CD4-positive, alpha-beta T cell (primary cell): ENCODE measurements at regions not wholly inside any gene's neighbourhood (a gene's known extent, or its start where the extent isn't known, plus 50 kb on each side); places are given as distances from the start of the nearest gene placed in this dataset.

Source experiments
- ATAC-seq: fragments of 200-7000 bp; cut with Tn5 transposase; one replicate; pipeline ENCODE4 v1.10.0; 2022; ENCODE audit warnings: mild to moderate bottlenecking; ENCODE audit not compliant: poor library complexity
- CTCF ChIA-PET: fragments of 350-600 bp; sonication (Branson Sonifier 250); formaldehyde crosslinking; loops from one replicate; lab custom pipeline; 2021; ENCODE audit warnings: antibody characterized with exemption, inconsistent platforms; lab: Charles Lee
- POLR2A ChIA-PET: fragments of 350-600 bp; sonication (Branson Sonifier 250); formaldehyde crosslinking; loops from one replicate; lab custom pipeline; 2021; ENCODE audit warnings: antibody characterized with exemption, inconsistent platforms; lab: Charles Lee
- DNase-seq, 14 experiments: peaks; one replicate each; pipeline ENCODE4 v3.0.0-alpha.2; 2013 to 2020; ENCODE audit warnings: mixed read lengths in 2 of 14
- H3K27ac ChIP-seq, 2 donors: one replicate each; pipeline versions ENCODE4 v1.5.1 to v1.7.0; 2013; ENCODE audit warnings: low read length in 2 of 2, low read depth in 1 of 2, mild to moderate bottlenecking in 1 of 2
- H3K27me3 ChIP-seq, 2 experiments: 1 replicate in 1 of 2; 2 replicates in 1 of 2; pipeline versions ENCODE4 v1.6.1 to v1.7.0; 2013; ENCODE audit warnings: low read length in 2 of 2, control low read depth in 1 of 2, mild to moderate bottlenecking in 1 of 2, moderate library complexity in 1 of 2; ENCODE audit not compliant: insufficient read depth in 2 of 2, control insufficient read depth in 1 of 2
- H3K36me3 ChIP-seq: one replicate; pipeline ENCODE4 v1.6.1; 2013; ENCODE audit warnings: low read length, control low read depth; ENCODE audit not compliant: insufficient read depth
- H3K4me1 ChIP-seq: one replicate; pipeline ENCODE4 v1.6.1; 2013; ENCODE audit warnings: low read length, control low read depth; ENCODE audit not compliant: insufficient read depth
- H3K4me3 ChIP-seq: one replicate; pipeline ENCODE4 v1.5.1; 2013; ENCODE audit warnings: mild to moderate bottlenecking, low read length, moderate library complexity
- H3K9me3 ChIP-seq, 2 experiments: 1 replicate in 1 of 2; 2 replicates in 1 of 2; pipeline versions ENCODE4 v1.6.1 to v1.7.0; 2013; ENCODE audit warnings: low read length in 2 of 2, mild to moderate bottlenecking in 2 of 2, control low read depth in 1 of 2, moderate library complexity in 1 of 2; ENCODE audit not compliant: control insufficient read depth in 1 of 2, insufficient read depth in 1 of 2
- H3K27ac Mint-ChIP-seq: one replicate; pipeline ENCODE4 v1.8.0; 2020; ENCODE audit warnings: mixed read lengths
- H3K27me3 Mint-ChIP-seq: one replicate; pipeline ENCODE4 v1.8.0; 2021; ENCODE audit warnings: mixed read lengths
- H3K36me3 Mint-ChIP-seq: one replicate; pipeline ENCODE4 v1.8.0; 2021; ENCODE audit warnings: low read depth, mixed read lengths
- H3K4me1 Mint-ChIP-seq: one replicate; pipeline ENCODE4 v1.8.0; 2021; ENCODE audit warnings: low read depth, mixed read lengths
- H3K4me3 Mint-ChIP-seq: one replicate; pipeline ENCODE4 v1.8.0; 2020; ENCODE audit warnings: mild to moderate bottlenecking, mixed read lengths
- H3K9me3 Mint-ChIP-seq: one replicate; pipeline ENCODE4 v1.8.0; 2020; ENCODE audit warnings: mixed read lengths
- intact Hi-C, 2 experiments: fragments of 100-400 bp; cut with DNase I in 1 of 2; cut with micrococcal nuclease in 1 of 2; formaldehyde crosslinking; loops; one replicate each; pipeline versions ENCODE4 v1.15.1 to v1.9.0; 2023 to 2025; cut with DNase I, micrococcal nuclease
- TF ChIP-seq, protein P1 (sequence below): fragments of 200-600 bp; IDR thresholded peaks from one replicate; pipeline ENCODE4 v1.8.0; 2022; ENCODE audit warnings: antibody characterized with exemption, mild to moderate bottlenecking

DNA sequence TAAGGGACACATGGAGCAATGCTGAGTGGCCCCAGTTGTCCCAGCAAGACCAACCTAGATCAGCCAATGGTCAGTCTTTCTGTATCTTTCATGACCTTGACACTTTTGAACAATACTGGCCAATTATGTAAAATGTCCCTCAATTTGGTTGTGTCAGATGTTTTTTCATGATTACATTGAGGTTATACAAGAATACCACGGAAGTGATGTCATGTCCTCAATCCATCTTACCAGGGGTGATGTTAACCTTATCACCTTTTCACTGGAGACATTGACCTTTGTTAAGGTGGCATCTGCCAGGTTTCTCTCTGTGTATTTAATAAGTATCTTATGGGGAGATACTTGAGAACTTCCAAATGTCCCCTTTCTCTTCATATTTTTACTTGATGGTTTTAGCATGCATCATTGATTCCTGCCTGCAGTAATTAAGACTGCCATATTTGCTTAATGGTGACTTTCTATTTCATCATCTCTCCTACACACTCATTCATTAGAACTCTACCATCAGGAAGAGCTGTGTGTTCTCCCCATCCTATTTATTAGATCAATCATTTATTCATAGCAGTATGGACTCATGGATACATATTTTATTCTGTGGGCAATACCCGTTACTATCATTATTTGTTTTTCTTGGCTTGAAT, 64.7 kb upstream of the RFLNA start:
- Histone ChIP-seq H3K9me3 (peaks cover 0 to 13% of the 10 kb centered on the region in 2 experiments), H3K4me1 (no peaks in the 10 kb centered on the region), H3K27me3 (peaks cover 0 to 2% of the 10 kb centered on the region in 2 experiments), H3K4me3 (no peak overlapping the region), H3K27ac (no peak overlapping the region), H3K36me3 (no peaks in the 10 kb centered on the region)
- no peak for ATAC-seq
- Mint-ChIP-seq H3K9me3 (peaks cover 8% of the 10 kb centered on the region), H3K27ac (no peak overlapping the region), H3K4me3 (no peak overlapping the region), H3K4me1 (no peaks in the 10 kb centered on the region), H3K27me3 (peaks cover 12% of the 10 kb centered on the region), H3K36me3 (no peaks in the 10 kb centered on the region)
- CTCF ChIA-PET = no interaction called here
- intact Hi-C loops = no loop called here
- DNase-seq = no peak
- TF ChIP-seq, protein P1, sequence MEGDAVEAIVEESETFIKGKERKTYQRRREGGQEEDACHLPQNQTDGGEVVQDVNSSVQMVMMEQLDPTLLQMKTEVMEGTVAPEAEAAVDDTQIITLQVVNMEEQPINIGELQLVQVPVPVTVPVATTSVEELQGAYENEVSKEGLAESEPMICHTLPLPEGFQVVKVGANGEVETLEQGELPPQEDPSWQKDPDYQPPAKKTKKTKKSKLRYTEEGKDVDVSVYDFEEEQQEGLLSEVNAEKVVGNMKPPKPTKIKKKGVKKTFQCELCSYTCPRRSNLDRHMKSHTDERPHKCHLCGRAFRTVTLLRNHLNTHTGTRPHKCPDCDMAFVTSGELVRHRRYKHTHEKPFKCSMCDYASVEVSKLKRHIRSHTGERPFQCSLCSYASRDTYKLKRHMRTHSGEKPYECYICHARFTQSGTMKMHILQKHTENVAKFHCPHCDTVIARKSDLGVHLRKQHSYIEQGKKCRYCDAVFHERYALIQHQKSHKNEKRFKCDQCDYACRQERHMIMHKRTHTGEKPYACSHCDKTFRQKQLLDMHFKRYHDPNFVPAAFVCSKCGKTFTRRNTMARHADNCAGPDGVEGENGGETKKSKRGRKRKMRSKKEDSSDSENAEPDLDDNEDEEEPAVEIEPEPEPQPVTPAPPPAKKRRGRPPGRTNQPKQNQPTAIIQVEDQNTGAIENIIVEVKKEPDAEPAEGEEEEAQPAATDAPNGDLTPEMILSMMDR = no peak
- POLR2A ChIA-PET = no interaction called here

DNA sequence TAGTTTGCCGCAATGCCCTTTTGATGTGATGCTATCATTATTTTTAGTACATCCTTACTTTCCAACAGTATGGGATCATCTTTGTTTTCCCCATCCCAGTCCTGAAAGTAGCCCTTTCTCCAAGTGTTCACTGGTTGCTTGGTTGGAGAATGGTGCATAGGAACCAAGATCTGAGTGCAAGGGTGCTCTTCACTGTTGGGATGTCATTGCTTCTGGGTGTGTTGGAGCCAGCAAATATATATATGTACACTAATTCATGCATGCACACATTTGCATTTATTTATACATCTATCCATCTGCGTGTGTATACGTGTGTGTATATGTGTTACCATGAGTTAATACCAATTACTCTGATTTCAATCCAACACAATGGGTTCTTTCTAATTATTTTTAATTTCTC, 64.1 kb upstream of the RFLNA start:
- POLR2A ChIA-PET = no interaction called here
- no peak overlapping the region for H3K27ac Mint-ChIP-seq
- H3K4me3 Mint-ChIP-seq = no peak overlapping the region
- no peak for ATAC-seq
- Histone ChIP-seq H3K36me3 (no peaks in the 10 kb centered on the region), H3K4me1 (no peaks in the 10 kb centered on the region), H3K27me3 (no peaks in the 10 kb centered on the region), H3K27ac (no peak overlapping the region), H3K4me3 (no peak overlapping the region), H3K9me3 (peaks cover 0 to 13% of the 10 kb centered on the region in 2 experiments)
- intact Hi-C loops = no loop called here
- TF ChIP-seq, protein P1 = no peak
- H3K9me3 Mint-ChIP-seq = peaks cover 8% of the 10 kb centered on the region
- CTCF ChIA-PET = no interaction called here
- no peaks in the 10 kb centered on the region for H3K4me1 Mint-ChIP-seq
- no peaks in the 10 kb centered on the region for H3K36me3 Mint-ChIP-seq
- no peak for DNase-seq
- peaks cover 8% of the 10 kb centered on the region for H3K27me3 Mint-ChIP-seq

DNA sequence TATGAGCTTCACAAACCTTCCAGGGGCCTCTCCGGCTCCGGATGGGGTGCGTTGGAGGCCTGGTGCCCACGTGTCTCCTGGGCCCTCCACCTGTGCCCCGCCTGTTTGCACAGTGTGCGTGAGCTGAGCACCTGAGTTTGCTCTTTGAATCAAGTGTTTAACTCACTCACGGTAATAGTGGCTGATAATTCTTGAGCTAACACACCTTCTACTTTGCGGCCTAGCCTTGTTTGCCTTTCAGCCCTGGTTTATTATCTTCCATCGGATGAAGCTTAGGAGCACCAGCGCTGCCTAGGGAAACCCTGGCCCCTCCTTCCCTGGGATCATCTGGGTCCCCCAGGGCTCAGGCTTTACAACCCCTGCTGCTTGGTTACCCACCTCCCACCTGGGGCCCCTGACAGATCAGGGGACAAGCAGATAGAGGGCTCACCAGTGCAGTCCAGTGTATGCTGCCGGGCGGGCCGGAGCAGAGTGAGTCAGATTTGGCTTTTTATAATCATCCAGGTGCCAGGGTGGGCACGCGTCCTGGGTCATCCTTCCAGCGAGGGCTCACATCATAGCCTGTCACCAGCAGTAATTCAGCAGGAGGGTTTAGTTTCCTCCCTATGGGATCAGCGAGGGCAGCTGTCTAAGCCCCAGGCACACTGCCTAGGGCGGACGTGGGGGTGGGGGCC, 62.8 kb upstream of the RFLNA start:
- H3K4me3 Mint-ChIP-seq = no peak overlapping the region
- H3K9me3 Mint-ChIP-seq = peaks cover 8% of the 10 kb centered on the region
- no peak for ATAC-seq
- ChIA-PET CTCF (no interaction called here), POLR2A (no interaction called here)
- H3K27me3 Mint-ChIP-seq = peaks cover 8% of the 10 kb centered on the region
- Histone ChIP-seq H3K36me3 (no peaks in the 10 kb centered on the region), H3K9me3 (peaks cover 0 to 13% of the 10 kb centered on the region in 2 experiments), H3K4me3 (no peak overlapping the region), H3K27ac (no peak overlapping the region), H3K4me1 (no peaks in the 10 kb centered on the region), H3K27me3 (no peaks in the 10 kb centered on the region)
- DNase-seq = no peak
- no peak overlapping the region for H3K27ac Mint-ChIP-seq
- TF ChIP-seq, protein P1 = no peak
- H3K36me3 Mint-ChIP-seq = no peaks in the 10 kb centered on the region
- H3K4me1 Mint-ChIP-seq = no peaks in the 10 kb centered on the region
- intact Hi-C loops = no loop called here
